Esophagus squamous epithelium (tissue), 5 donors: ENCODE measurements at regions not wholly inside any gene's neighbourhood (a gene's known extent, or its start where the extent isn't known, plus 50 kb on each side); places are given as distances from the start of the nearest gene placed in this dataset.

Experiments used
- DNase-seq: peaks from one replicate; lab custom pipeline; 2025; lab: John Stamatoyannopoulos, UW
- H3K27ac ChIP-seq, 4 donors: fragments of 200-600 bp; sonication (generic); one replicate each; pipeline ENCODE4 v1.5.1; 2016 to 2019; ENCODE audit warnings: mild to moderate bottlenecking in 1 of 4
- H3K27me3 ChIP-seq, 4 donors: fragments of 200-600 bp; sonication (generic); 1 replicate in 3 of 4; 2 replicates in 1 of 4; pipeline versions ENCODE4 v1.5.1 to v1.6.0; 2017 to 2021; ENCODE audit warnings: antibody characterized with exemption in 1 of 4
- H3K36me3 ChIP-seq, 3 donors: fragments of 200-600 bp; sonication (generic); one replicate each; pipeline ENCODE4 v1.5.1; 2016 to 2019
- H3K4me1 ChIP-seq, 3 donors: fragments of 200-600 bp; sonication (generic); one replicate each; pipeline ENCODE4 v1.5.1; 2017 to 2019
- H3K4me3 ChIP-seq, 4 donors: fragments of 200-600 bp; sonication (generic); 1 replicate in 3 of 4; 2 replicates in 1 of 4; pipeline ENCODE4 v1.5.1; 2016 to 2019; ENCODE audit warnings: mild to moderate bottlenecking in 2 of 4, moderate library complexity in 1 of 4
- H3K9me3 ChIP-seq, 3 donors: fragments of 200-600 bp; sonication (generic); one replicate each; pipeline ENCODE4 v1.5.1; 2016 to 2019
- POLR2A ChIP-seq, 4 donors: fragments of 450-650 bp; IDR thresholded peaks; one replicate each; pipeline ENCODE4 v1.6.1; 2017; ENCODE audit warnings: antibody characterized with exemption in 4 of 4, mild to moderate bottlenecking in 4 of 4, moderate library complexity in 3 of 4
- WGBS, 2 donors: methylation state at CpG; one replicate each; pipeline ENCODE4 v1.1.5; 2018; 5-methylcytosine and 5-hydroxymethylcytosine counted together
- intact Hi-C: fragments of 100-400 bp; cut with DNase I; formaldehyde crosslinking; loops from one replicate; pipeline ENCODE4 v1.15.0; 2022
- TF ChIP-seq, protein P1 (sequence below), 6 experiments: fragments of 450-650 bp in 4 of 6; fragments of 200-600 bp in 2 of 6; sonication (generic) in 2 of 6; IDR thresholded peaks; one replicate each; pipeline ENCODE4 v1.5.1; 2016 to 2019; ENCODE audit warnings: antibody characterized with exemption in 6 of 6, mild to moderate bottlenecking in 4 of 6, moderate library complexity in 4 of 6
- donor health status: DM: yes; HTN: yes; CAD: no.

DNA sequence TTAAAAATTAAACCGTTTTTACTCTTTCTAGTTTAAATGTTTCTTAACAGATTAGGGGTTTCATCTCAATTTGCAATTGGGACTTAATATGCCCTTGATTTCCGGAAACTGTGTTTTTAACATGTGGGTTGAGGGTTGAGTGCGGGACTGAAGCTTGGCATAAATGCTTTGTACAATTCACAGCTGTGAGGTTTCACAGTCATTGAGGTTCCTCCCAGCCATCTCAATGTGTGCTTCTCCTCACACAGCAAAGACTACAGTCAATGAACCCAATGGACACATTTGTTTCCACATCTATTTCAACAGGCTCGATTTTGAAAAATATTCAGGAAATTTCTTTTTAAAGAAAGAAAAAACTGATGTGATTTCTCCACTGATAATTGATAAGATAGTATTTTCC is 328.6 kb downstream of the TBC1D4 start:
- 48 to 67% methylated on average over 4 of the region's 4 CpGs for WGBS, 2 donors
- no peaks in the 10 kb centered on the region for H3K36me3 ChIP-seq
- no peaks in the 10 kb centered on the region for H3K9me3 ChIP-seq
- intact Hi-C loops, result no loop called here
- no peaks in the 10 kb centered on the region for H3K27me3 ChIP-seq
- H3K27ac ChIP-seq, result no peak overlapping the region
- H3K4me3 ChIP-seq, result no peak overlapping the region
- TF ChIP-seq POLR2A (IDR thresholded peaks at IDR 0.05), result no peak
- TF ChIP-seq, protein P1, sequence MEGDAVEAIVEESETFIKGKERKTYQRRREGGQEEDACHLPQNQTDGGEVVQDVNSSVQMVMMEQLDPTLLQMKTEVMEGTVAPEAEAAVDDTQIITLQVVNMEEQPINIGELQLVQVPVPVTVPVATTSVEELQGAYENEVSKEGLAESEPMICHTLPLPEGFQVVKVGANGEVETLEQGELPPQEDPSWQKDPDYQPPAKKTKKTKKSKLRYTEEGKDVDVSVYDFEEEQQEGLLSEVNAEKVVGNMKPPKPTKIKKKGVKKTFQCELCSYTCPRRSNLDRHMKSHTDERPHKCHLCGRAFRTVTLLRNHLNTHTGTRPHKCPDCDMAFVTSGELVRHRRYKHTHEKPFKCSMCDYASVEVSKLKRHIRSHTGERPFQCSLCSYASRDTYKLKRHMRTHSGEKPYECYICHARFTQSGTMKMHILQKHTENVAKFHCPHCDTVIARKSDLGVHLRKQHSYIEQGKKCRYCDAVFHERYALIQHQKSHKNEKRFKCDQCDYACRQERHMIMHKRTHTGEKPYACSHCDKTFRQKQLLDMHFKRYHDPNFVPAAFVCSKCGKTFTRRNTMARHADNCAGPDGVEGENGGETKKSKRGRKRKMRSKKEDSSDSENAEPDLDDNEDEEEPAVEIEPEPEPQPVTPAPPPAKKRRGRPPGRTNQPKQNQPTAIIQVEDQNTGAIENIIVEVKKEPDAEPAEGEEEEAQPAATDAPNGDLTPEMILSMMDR (IDR thresholded peaks at IDR 0.05), result no peak
- no peak for DNase-seq
- no peaks in the 10 kb centered on the region for H3K4me1 ChIP-seq

DNA sequence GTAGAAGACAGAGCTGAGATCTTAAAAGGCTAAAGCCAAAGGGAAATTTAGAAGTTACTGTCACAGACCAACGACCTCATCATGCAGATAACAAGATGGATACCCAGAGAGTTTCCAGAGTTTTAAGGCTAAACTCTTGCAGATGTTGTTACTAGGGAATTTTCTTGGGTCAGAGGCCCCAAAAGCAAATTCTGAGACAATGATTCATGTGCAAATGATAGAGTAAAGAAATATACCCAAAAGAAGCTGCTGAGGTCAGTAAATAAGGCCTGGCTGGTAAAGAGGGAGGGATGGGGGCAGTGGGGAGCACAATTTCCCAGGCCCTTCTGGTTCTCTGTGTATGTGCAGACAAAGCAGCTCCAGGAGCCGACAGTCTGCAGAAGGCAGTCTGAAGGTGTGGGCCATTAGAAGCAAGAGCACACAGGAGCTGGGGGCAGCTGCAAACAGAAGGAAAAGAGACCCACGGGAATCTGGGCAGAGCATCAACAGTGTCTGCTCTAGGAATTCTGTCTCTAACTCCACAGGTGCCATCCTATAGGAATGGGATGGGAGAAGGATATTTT is 330.8 kb downstream of the TBC1D4 start:
- Histone ChIP-seq H3K27me3 (no peaks in the 10 kb centered on the region), H3K4me3 (no peak overlapping the region), H3K36me3 (no peaks in the 10 kb centered on the region), H3K4me1 (no peaks in the 10 kb centered on the region), H3K9me3 (no peaks in the 10 kb centered on the region), H3K27ac (no peak overlapping the region)
- intact Hi-C loops, result no loop called here
- no peak for DNase-seq
- 49 to 54% methylated on average over 3 of the region's 3 CpGs for WGBS, 2 donors
- TF ChIP-seq, protein P1 (IDR thresholded peaks at IDR 0.05), result no peak
- no peak for TF ChIP-seq POLR2A (IDR thresholded peaks at IDR 0.05)

DNA sequence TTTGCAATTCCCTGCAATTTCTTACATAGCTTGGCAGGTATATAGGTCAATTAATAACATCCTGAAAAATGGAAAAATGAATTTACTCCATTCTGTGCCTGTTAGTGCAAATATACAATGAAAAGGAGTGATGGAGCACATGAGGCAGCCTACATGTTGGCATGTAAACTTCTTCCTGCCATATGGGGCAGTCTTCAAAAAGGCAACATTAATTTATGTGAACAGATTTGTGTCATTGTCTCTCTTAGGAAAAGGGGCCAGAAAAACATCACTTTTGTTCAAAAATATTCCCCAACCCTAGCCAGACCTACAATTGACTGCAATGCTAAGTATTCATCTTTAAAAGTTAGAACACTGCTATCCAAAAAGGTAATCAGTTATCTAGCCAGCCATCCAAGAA is 332.2 kb downstream of the TBC1D4 start:
- Histone ChIP-seq H3K4me3 (no peak overlapping the region), H3K36me3 (no peaks in the 10 kb centered on the region), H3K27me3 (no peaks in the 10 kb centered on the region), H3K9me3 (no peaks in the 10 kb centered on the region), H3K27ac (no peak overlapping the region), H3K4me1 (no peaks in the 10 kb centered on the region)
- DNase-seq, result no peak
- TF ChIP-seq, protein P1 (IDR thresholded peaks at IDR 0.05), result no peak
- intact Hi-C loops, result no loop called here

DNA sequence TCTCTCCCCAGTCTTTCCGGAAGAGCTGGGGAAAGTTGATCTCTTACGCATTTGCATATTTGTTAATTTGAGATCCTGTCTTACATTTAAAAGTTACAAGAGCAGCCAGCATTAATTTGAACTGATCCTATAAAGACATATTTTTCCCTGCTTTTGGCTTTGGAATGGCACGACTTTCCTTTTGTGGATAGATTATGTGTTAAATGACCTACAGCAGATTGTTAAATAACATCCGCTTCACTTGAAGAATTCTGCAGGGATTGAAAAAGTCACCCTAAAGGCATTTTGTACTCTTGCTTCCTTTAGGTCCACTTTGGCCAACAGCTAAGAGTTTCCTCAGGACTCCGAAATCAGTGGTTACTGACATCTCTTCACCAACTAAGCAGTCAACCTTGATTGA is 334.0 kb downstream of the TBC1D4 start:
- intact Hi-C loops, result no loop called here
- TF ChIP-seq POLR2A (IDR thresholded peaks at IDR 0.05), result no peak
- TF ChIP-seq, protein P1 (IDR thresholded peaks at IDR 0.05), result no peak
- 59 to 79% methylated on average over 5 of the region's 5 CpGs for WGBS, 2 donors
- no peak overlapping the region for H3K4me3 ChIP-seq
- H3K9me3 ChIP-seq, result no peaks in the 10 kb centered on the region
- H3K36me3 ChIP-seq, result no peaks in the 10 kb centered on the region
- H3K4me1 ChIP-seq, result no peaks in the 10 kb centered on the region
- H3K27me3 ChIP-seq, result no peaks in the 10 kb centered on the region
- H3K27ac ChIP-seq, result no peak overlapping the region
- no peak for DNase-seq

DNA sequence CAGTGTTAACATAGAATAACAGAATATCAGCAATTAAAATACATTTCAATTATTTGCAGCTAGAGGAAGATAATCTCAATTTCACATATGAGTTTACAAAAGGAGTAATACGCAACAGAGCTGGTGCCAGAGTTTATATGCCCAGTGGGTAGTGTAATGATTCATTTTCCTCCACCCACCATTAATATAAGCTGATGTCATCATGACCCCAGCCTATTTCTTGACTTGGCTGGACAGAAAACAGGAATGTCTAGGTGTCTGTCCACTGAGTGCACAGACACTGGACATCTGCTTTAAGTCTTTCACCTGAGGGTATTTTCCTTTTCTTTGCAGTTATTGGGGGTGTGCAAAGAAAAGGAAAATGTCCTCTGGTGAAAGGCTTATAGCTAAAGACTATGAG is 335.5 kb downstream of the TBC1D4 start:
- no peak overlapping the region for H3K27ac ChIP-seq
- no peaks in the 10 kb centered on the region for H3K4me1 ChIP-seq
- H3K36me3 ChIP-seq, result no peaks in the 10 kb centered on the region
- H3K27me3 ChIP-seq, result no peaks in the 10 kb centered on the region
- no peak for DNase-seq
- intact Hi-C loops, result no loop called here
- TF ChIP-seq, protein P1 (IDR thresholded peaks at IDR 0.05), result no peak
- TF ChIP-seq POLR2A (IDR thresholded peaks at IDR 0.05), result no peak
- 76 to 88% methylated on average over 1 of the region's 1 CpG for WGBS, 2 donors
- no peaks in the 10 kb centered on the region for H3K9me3 ChIP-seq
- H3K4me3 ChIP-seq, result no peak overlapping the region
